Keratinocyte (primary cell): ENCODE measurements at regions not wholly inside any gene's neighbourhood (a gene's known extent, or its start where the extent isn't known, plus 50 kb on each side); places are given as distances from the start of the nearest gene placed in this dataset.

Experiments used
- DNase-seq: peaks from one replicate; pipeline ENCODE4 v3.0.0-alpha.2; 2011; ENCODE audit warnings: low read depth, missing footprints, low spot score
- FAIRE-seq: peaks from 2 replicates; lab custom pipeline; 2011; peaks lifted over from hg19 to GRCh38; lab: Jason Lieb, UNC
- H2AFZ ChIP-seq: 2 replicates; pipeline ENCODE4 v1.6.0; 2012; ENCODE audit warnings: low read length, control low read depth, inconsistent platforms; ENCODE audit not compliant: control insufficient read depth
- H3K27ac ChIP-seq: 2 replicates; pipeline ENCODE4 v1.5.1; 2011; ENCODE audit warnings: low read length; ENCODE audit not compliant: control insufficient read depth, insufficient read depth
- H3K27me3 ChIP-seq: 3 replicates; pipeline ENCODE4 v1.6.0; 2011; ENCODE audit warnings: low read length; ENCODE audit not compliant: control insufficient read depth, insufficient read depth; ENCODE audit errors: extremely low read depth
- H3K36me3 ChIP-seq, 2 experiments: 2 replicates in 1 of 2; 3 replicates in 1 of 2; pipeline ENCODE4 v1.5.1; 2011; ENCODE audit warnings: low read length in 2 of 2, mild to moderate bottlenecking in 1 of 2; ENCODE audit not compliant: control insufficient read depth in 2 of 2, insufficient read depth in 2 of 2; ENCODE audit errors: extremely low read depth in 1 of 2
- H3K4me1 ChIP-seq: 3 replicates; pipeline ENCODE4 v1.5.1; 2011; ENCODE audit warnings: low read length; ENCODE audit not compliant: control insufficient read depth, insufficient read depth; ENCODE audit errors: extremely low read depth
- H3K4me2 ChIP-seq: 3 replicates; pipeline ENCODE4 v1.6.0; 2011; ENCODE audit warnings: low read depth, low read length; ENCODE audit not compliant: control insufficient read depth, insufficient read depth; ENCODE audit errors: extremely low read depth
- H3K4me3 ChIP-seq, 3 experiments: fragments of 200-600 bp in 1 of 3; sonication (generic) in 1 of 3; 2 replicates in 2 of 3; 3 replicates in 1 of 3; pipeline ENCODE4 v1.5.1; 2011 to 2016; ENCODE audit warnings: low read length in 3 of 3, mild to moderate bottlenecking in 3 of 3, control low read depth in 2 of 3, inconsistent platforms in 1 of 3, low read depth in 1 of 3, mixed read lengths in 1 of 3, mixed run types in 1 of 3, moderate library complexity in 1 of 3; ENCODE audit not compliant: control insufficient read depth in 2 of 3, insufficient read depth in 2 of 3; ENCODE audit errors: extremely low read depth in 1 of 3
- H3K79me2 ChIP-seq: 2 replicates; pipeline ENCODE4 v1.6.0; 2012; ENCODE audit warnings: low read length; ENCODE audit not compliant: control insufficient read depth, insufficient read depth
- H3K9ac ChIP-seq: 3 replicates; pipeline ENCODE4 v1.6.0; 2011; ENCODE audit warnings: low read length; ENCODE audit not compliant: control insufficient read depth, insufficient read depth; ENCODE audit errors: extremely low read depth
- H3K9me1 ChIP-seq: 3 replicates; pipeline ENCODE4 v1.6.0; 2011; ENCODE audit warnings: low read length; ENCODE audit not compliant: control insufficient read depth, insufficient read depth; ENCODE audit errors: extremely low read depth
- H3K9me3 ChIP-seq: 2 replicates; pipeline ENCODE4 v1.5.1; 2012; ENCODE audit warnings: low read depth, low read length; ENCODE audit not compliant: control insufficient read depth
- H4K20me1 ChIP-seq: 3 replicates; pipeline ENCODE4 v1.6.0; 2011; ENCODE audit warnings: low read length; ENCODE audit not compliant: control insufficient read depth, insufficient read depth; ENCODE audit errors: extremely low read depth
- EZH2 ChIP-seq: IDR thresholded peaks from one replicate; pipeline ENCODE4 v1.6.1; 2012; ENCODE audit warnings: inconsistent platforms, mild to moderate bottlenecking, low read length, moderate library complexity
- dilution Hi-C: fragments of 300-500 bp; cut with MboI; formaldehyde crosslinking; loops from one replicate; pipeline ENCODE4 v1.7.0; 2020; ENCODE audit warnings: low sequenced_read_pairs; ENCODE audit not compliant: extremely low pct_ligation_motif_present
- TF ChIP-seq, protein P1 (sequence below), 3 experiments: IDR thresholded peaks in 1 of 3; conservative IDR thresholded peaks in 1 of 3; optimal IDR thresholded peaks in 1 of 3; 2 replicates in 2 of 3; 3 replicates in 1 of 3; pipeline versions ENCODE3 to v1.5.1; 2011; ENCODE audit warnings: low read length in 3 of 3, mild to moderate bottlenecking in 3 of 3, moderate library complexity in 2 of 3, control low read depth in 1 of 3, inconsistent platforms in 1 of 3; ENCODE audit not compliant: insufficient read depth in 2 of 3; ENCODE audit errors: extremely low read depth in 1 of 3

DNA sequence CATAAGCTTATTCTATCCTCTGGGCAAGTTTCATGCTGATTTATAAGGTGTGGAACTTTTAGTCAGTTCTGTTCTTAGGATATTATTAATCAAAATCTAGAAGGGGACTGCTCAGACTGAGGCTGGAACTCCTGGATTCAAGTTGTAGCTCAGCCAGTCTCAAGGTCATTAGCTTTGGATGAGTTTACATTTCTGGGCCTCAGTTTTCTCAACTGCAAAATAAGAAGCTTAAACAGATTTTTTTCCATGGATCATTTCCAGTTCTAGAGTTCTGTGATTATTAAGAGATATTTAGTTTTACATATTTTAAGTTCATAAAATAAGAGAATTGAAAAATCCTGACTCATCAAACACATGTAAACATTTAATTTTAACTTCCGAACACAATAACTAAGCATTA, 442.5 kb upstream of the PKDCC start:
- H3K9me3 ChIP-seq, result no peaks in the 10 kb centered on the region
- H3K27ac ChIP-seq, result no peak overlapping the region
- no peaks in the 10 kb centered on the region for H3K27me3 ChIP-seq
- H2AFZ ChIP-seq, result no peak overlapping the region
- H3K4me2 ChIP-seq, result no peak overlapping the region
- no peak overlapping the region for H3K4me3 ChIP-seq
- TF ChIP-seq, protein P1, sequence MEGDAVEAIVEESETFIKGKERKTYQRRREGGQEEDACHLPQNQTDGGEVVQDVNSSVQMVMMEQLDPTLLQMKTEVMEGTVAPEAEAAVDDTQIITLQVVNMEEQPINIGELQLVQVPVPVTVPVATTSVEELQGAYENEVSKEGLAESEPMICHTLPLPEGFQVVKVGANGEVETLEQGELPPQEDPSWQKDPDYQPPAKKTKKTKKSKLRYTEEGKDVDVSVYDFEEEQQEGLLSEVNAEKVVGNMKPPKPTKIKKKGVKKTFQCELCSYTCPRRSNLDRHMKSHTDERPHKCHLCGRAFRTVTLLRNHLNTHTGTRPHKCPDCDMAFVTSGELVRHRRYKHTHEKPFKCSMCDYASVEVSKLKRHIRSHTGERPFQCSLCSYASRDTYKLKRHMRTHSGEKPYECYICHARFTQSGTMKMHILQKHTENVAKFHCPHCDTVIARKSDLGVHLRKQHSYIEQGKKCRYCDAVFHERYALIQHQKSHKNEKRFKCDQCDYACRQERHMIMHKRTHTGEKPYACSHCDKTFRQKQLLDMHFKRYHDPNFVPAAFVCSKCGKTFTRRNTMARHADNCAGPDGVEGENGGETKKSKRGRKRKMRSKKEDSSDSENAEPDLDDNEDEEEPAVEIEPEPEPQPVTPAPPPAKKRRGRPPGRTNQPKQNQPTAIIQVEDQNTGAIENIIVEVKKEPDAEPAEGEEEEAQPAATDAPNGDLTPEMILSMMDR (optimal IDR thresholded peaks at IDR 0.05 in 1 of 3, IDR thresholded peaks at IDR 0.05 in 1 of 3, conservative IDR thresholded peaks at IDR 0.05 in 1 of 3; ENCODE audit: extremely low read depth in 1 of 3, insufficient read depth in 2 of 3, low read length in 3 of 3), result no peak
- no peak for TF ChIP-seq EZH2
- H3K9ac ChIP-seq, result no peak overlapping the region
- FAIRE-seq, result no peak
- H3K4me1 ChIP-seq, result no peaks in the 10 kb centered on the region
- no peaks in the 10 kb centered on the region for H3K9me1 ChIP-seq
- no peaks in the 10 kb centered on the region for H4K20me1 ChIP-seq
- dilution Hi-C loops, result no loop called here
- H3K79me2 ChIP-seq, result no peaks in the 10 kb centered on the region
- H3K36me3 ChIP-seq, result no peaks in the 10 kb centered on the region
- no peak for DNase-seq

DNA sequence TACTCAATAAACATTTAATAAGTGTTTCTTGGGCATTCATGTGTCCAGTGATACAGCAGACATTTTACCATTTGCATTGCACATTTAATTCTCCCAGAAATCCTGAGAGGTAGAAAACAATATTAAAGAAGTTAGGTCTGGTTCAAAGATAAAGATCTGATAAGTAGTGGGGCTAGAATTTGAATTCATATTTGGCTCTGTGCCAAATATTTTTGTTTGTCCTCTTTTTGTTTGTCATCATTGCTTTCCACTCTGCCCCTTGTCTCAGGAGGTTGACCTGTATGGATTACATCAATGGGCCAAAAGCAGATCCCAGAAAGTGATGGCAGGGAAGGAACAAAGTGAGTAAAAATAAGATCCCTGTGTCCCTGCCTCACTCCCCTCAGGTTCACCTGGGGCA, 441.9 kb upstream of the PKDCC start:
- Histone ChIP-seq H3K4me2 (no peak overlapping the region), H2AFZ (no peak overlapping the region), H3K36me3 (no peaks in the 10 kb centered on the region), H3K27me3 (no peaks in the 10 kb centered on the region), H3K79me2 (no peaks in the 10 kb centered on the region), H3K9me3 (no peaks in the 10 kb centered on the region), H3K27ac (no peak overlapping the region), H3K4me3 (no peak overlapping the region), H3K9ac (no peak overlapping the region), H3K9me1 (no peaks in the 10 kb centered on the region), H3K4me1 (no peaks in the 10 kb centered on the region), H4K20me1 (no peaks in the 10 kb centered on the region)
- dilution Hi-C loops, result no loop called here
- TF ChIP-seq EZH2, result no peak
- TF ChIP-seq, protein P1 (optimal IDR thresholded peaks at IDR 0.05 in 1 of 3, IDR thresholded peaks at IDR 0.05 in 1 of 3, conservative IDR thresholded peaks at IDR 0.05 in 1 of 3; ENCODE audit: extremely low read depth in 1 of 3, insufficient read depth in 2 of 3, low read length in 3 of 3), result no peak
- no peak for FAIRE-seq
- DNase-seq, result no peak
